HG03108 (cell line): ENCODE measurements at regions not wholly inside any gene's neighbourhood (a gene's known extent, or its start where the extent isn't known, plus 50 kb on each side); places are given as distances from the start of the nearest gene placed in this dataset.

Experiments used
- ATAC-seq: cut with Tn5 transposase; IDR thresholded peaks from one replicate; pipeline ENCODE4 v1.9.1; 2021; ENCODE audit warnings: moderate library complexity; ENCODE audit not compliant: unreplicated experiment

- ATAC-seq: no peak
Observed at GRCh38 chr4:177569434-177569833, 127.2 kb upstream of the AGA start.

GRCh38 chr4:177573507-177573906 lies 131.3 kb upstream of the AGA start:
- ATAC-seq: no peak

GRCh38 chr4:177574446-177574845 lies 132.2 kb upstream of the AGA start:
- ATAC-seq: no peak

GRCh38 chr4:177579649-177580048 lies 137.4 kb upstream of the AGA start:
- ATAC-seq: no peak

- ATAC-seq: no peak
Observed at GRCh38 chr4:177582992-177583391, 140.8 kb upstream of the AGA start.

GRCh38 chr4:177587989-177588388 lies 145.8 kb upstream of the AGA start:
- ATAC-seq: no peak

- no peak for ATAC-seq
Observed at GRCh38 chr4:177595386-177595785, 153.1 kb upstream of the AGA start.

- no peak for ATAC-seq
Observed at GRCh38 chr4:177596035-177596434, 153.8 kb upstream of the AGA start.

- ATAC-seq: no peak
Observed at GRCh38 chr4:177596991-177597390, 154.8 kb upstream of the AGA start.

- ATAC-seq: no peak
Observed at GRCh38 chr4:177605252-177605651, 163.0 kb upstream of the AGA start.

GRCh38 chr4:177607111-177607573 lies 164.9 kb upstream of the AGA start:
- ATAC-seq: no peak

- no peak for ATAC-seq
Observed at GRCh38 chr4:177611974-177612664, 169.9 kb upstream of the AGA start.

- ATAC-seq: no peak
Observed at GRCh38 chr4:177612684-177613083, 170.4 kb upstream of the AGA start.

GRCh38 chr4:177632481-177632880 lies 190.2 kb upstream of the AGA start:
- ATAC-seq: no peak

GRCh38 chr4:177638871-177639270 lies 196.6 kb upstream of the AGA start:
- ATAC-seq: no peak

- ATAC-seq: no peak
Observed at GRCh38 chr4:177640864-177641263, 198.6 kb upstream of the AGA start.

- ATAC-seq: no peak
Observed at GRCh38 chr4:177660223-177660622, 218.0 kb upstream of the AGA start.

GRCh38 chr4:177667687-177668086 lies 225.4 kb upstream of the AGA start:
- no peak for ATAC-seq

GRCh38 chr4:177671387-177671786 lies 229.2 kb upstream of the AGA start:
- no peak for ATAC-seq

- no peak for ATAC-seq
Observed at GRCh38 chr4:177671845-177672244, 229.6 kb upstream of the AGA start.

- no peak for ATAC-seq
Observed at GRCh38 chr4:177673985-177674489, 231.8 kb upstream of the AGA start.

GRCh38 chr4:177680308-177680707 lies 238.1 kb upstream of the AGA start:
- no peak for ATAC-seq

GRCh38 chr4:177681902-177682301 lies 239.7 kb upstream of the AGA start:
- ATAC-seq: no peak
